HL-60/S4 treated with phorbol 12-myristate 13-acetate at 8.2 ng/mL for 4 days and 3 days (cell line): ENCODE measurements at regions not wholly inside any gene's neighbourhood (a gene's known extent, or its start where the extent isn't known, plus 50 kb on each side); places are given as distances from the start of the nearest gene placed in this dataset.

ENCODE experiments used
- in situ Hi-C: fragments of 300-500 bp; cut with MboI; formaldehyde crosslinking; loops from 2 replicates; pipeline ENCODE4 v1.15.0; 2022; ENCODE audit warnings: low sequenced_read_pairs

DNA sequence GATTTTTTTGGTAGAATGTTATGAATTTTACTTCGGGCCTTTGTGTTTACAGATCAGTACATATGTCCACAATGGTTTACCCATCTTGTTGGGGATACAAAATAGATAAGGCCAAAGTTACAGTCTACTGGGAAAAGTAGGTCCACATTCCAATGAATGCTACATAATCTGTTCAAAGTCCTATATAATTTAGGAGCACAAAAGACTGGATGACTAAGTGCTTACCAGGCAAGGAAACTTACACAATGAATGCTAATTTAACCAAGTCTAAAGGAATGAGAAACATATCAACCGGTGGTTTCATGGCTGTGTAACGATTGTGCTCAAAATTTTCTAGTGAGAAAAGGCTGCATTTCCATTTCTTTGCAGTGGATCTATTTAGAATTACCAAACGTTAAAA is 97.4 kb upstream of the TRPM3 start:
- in situ Hi-C loops: loop anchor here (25.0 kb wide), 1 partner anchor 94 kb away; no protein-coding TSS in a partner anchor

DNA sequence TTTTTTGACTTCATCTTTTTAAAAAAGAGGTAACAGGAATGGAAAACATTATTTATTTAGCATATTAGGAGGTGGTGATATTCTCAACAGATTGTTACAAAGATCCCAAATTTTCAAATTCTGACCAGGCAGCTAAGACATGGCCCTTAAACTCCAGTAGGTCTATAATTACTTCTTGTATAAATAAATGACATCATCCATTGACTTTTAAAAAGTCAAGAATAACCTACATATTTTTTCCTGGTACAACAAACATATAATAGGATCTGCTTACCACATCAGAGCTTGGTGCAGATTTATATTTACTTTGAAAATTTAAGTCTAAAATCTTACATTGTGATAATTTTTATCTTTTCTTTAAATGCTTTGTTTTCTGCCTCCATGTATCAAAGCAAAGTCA is 92.2 kb upstream of the TRPM3 start:
- in situ Hi-C loops: loop anchor here (25.0 kb wide), 1 partner anchor 99 kb away; no protein-coding TSS in a partner anchor

DNA sequence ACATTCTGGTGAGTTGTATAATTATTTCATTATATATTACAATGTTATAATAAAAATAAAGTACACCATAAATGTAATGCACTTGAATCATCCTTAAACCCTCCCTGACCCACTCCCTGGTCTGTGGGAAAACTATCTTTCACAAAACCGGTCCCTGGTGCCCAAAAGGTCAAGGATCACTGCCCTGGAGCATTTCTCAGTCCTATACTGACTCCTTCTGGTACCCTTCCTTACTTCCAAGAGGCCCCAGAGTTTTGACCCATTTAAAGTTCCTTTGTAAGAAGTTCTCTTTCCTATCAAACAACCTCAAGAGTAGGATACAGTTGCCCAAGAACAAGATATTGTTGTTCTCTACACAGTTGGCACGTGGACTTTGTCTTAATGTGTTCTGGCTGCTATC is 88.9 kb upstream of the TRPM3 start:
- in situ Hi-C loops: loop anchor here (25.0 kb wide), 1 partner anchor 102 kb away; no protein-coding TSS in a partner anchor

DNA sequence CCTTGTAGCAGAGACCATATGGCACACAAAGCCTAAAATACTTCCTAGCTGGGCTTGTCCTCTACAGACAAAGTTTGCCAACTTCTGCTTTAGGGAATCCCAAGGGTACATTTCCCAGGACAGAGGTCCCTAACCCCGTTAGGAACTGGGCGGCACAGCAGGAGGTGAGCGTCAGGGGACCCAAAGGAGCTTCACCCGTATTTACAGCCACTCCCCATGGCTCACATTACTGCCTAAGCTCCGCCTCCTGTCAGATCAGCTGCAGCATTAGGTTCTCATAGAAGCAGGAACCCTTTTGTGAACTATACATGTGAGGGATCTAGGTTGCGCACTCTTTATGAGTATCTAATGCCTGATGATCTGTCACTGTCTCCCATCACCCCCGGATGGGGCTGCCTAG is 88.5 kb upstream of the TRPM3 start:
- in situ Hi-C loops: loop anchor here (25.0 kb wide), 1 partner anchor 102 kb away; no protein-coding TSS in a partner anchor

DNA sequence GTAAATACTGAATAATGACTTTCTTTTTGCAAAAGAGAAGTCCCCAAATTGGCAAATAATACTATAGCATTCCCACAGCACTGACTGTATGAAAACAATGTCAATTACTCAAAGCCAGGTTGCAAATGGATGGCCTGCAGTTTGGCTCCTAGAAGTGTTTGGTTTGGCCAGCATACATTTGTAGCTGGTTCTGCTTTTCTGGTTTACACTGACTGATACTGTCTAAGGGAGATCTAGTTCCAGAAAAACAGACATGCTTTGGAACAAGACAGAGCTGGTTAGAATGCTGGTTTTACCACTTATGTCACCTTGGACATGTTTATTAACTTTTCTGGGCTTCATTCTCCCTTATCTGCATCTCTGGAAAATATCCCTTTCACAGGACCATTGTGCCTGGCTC is 81.5 kb upstream of the TRPM3 start:
- in situ Hi-C loops: loop anchor here (25.0 kb wide), 1 partner anchor 109 kb away; no protein-coding TSS in a partner anchor

DNA sequence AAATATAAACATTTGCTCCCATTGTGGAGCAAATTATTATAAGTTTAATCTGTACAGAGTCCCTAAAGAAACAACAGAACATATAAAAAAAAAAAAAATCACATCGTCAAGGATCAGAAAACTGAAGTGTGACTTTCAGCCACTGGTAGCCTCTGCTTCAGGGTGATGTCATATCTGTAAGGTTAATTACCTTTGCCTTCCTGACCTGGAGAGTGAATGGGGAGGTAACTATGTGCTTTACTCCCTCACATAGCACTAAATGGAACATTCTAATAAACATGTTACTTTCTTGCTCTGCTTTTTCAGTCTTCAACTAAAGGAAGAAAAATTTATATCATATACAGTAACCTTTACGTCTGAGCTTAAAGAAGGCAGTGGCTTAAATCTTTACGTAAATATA is 70.3 kb upstream of the TRPM3 start:
- in situ Hi-C loops: no loop called here

DNA sequence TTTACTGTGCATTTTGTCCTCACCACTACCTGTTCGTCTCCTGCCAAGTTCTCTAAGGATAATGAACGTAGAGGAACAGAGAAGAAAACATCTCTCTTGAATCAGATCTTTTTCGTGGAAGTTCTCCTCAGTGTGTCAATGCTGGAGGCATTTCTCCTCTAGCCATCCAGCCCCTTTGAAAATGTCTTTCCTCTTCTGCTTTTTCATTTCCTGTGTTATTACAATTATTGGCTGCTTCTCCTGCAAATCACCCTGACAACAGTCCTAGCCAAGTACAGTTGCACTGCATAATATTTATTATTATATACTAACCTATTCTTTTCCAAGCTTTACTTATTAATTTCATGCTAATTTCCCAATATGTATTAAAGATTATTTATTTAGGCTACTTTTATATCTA is 61.8 kb upstream of the TRPM3 start:
- in situ Hi-C loops: no loop called here

DNA sequence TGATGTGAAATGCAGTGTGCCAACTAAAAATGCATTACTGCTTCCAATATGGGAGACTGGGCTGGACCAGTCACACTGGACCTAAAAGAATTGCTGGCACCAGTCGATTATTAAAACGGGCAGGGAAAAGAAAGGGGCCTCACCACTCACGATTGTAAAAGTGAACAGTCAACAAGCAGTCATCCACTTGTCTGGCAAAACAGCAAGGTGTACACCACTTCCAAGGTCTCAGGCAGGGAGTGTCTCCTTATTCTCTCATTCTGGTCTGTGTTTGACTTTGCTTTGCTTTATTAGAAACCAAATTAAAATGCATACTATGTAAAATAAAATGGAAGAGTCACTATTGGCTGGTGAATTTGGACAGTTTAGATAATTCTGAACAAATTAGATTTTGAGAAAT is 57.8 kb upstream of the TRPM3 start:
- in situ Hi-C loops: no loop called here

DNA sequence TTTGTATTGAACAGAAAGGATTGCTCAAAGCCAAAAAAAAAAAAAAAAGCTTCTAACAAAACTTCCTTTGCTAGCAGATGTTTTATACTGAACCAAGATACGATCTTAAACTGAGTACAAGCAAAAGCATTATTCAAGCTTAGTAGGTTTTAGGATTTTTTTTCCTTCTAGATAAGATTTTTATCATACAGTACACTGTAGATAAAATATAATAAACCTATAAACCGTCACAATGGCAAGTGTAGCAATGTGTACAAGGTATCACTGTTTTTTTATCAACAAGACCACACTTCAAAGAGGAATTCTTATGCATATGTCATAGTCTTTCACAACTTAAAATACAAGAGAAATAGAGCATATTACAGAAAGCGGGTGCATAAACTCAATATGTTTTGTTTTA is 56.5 kb upstream of the TRPM3 start:
- in situ Hi-C loops: no loop called here

DNA sequence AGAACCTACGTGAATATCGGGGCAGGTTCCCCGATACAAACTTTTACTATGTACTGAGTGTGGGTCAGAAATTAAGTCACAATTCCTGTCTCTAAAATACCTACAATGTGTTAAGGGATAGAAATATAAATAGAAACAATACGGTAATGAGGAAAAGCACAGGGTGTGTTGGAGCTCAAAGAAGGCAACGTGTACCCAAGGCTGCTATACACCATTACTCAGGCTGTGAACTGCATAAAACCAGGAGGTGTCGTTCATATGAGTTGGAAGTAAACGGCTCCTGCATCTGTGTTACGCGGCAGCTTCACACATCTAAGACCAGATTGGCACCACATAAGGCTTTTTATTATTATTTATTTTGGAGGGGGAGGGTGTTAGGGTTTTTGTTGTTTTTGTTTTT is 50.1 kb upstream of the TRPM3 start:
- in situ Hi-C loops: no loop called here
